ENCODE measurements at regions not wholly inside any gene's neighbourhood (a gene's known extent, or its start where the extent isn't known, plus 50 kb on each side); places are given as distances from the start of the nearest gene placed in this dataset.
"Not testable (repeated sequence)": the region's sequence is repeated elsewhere in the genome, so short reads cannot be mapped to it uniquely, and the experiment has no call there.

- Mint-ChIP-seq H3K36me3 (ENCODE audit: low read depth) (no peaks in the 10 kb centered on the region), H3K4me1 (no peaks in the 10 kb centered on the region), H3K4me3 (no peak overlapping the region), H3K9me3 (peaks cover 5% of the 10 kb centered on the region), H3K27ac (no peak overlapping the region), H3K27me3 (no peaks in the 10 kb centered on the region)
- no peak for ATAC-seq (replicated peaks)
Measured at GRCh38 chr10:105745596-105746148, 1104.6 kb downstream of the SORCS3 start.

DNA sequence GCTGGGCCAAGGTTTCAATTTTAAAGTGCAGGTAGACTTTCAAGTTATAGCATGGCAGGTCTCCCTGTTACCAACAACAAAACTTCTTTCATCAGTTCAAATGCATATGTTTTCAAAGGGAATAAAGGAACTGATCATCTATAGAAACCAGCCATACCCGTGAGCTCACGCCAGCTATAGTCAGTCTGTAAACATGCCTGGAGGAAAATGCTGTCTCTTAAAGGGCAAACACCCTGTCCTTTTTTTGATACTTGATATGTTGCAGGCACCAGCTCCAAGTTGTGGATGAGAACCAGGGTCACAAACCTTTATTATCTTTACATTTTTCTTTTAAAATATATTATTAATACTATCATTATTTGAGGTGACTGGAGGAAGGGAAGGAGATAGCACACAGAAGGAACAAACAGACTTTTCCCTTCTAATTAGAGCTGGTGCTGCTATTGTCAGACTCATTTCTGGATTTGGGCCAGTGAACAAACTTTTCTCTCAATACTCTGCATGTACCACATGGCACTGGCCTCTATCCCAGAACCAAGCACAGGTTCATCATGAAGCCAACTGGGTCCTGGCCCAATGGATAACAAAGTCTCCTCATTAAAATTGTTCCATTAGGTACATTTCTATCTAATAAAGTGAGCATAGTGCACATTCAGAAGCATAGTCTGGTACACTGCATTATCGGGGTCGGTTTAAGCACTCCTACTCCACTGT, 1102.4 kb downstream of the SORCS3 start:
- no peaks in the 10 kb centered on the region for H3K4me1 Mint-ChIP-seq
- H3K27ac Mint-ChIP-seq: no peak overlapping the region
- no peaks in the 10 kb centered on the region for H3K27me3 Mint-ChIP-seq
- no peak for ATAC-seq (replicated peaks)
- no peaks in the 10 kb centered on the region for H3K36me3 Mint-ChIP-seq (ENCODE audit: low read depth)
- H3K9me3 Mint-ChIP-seq: peaks cover 5% of the 10 kb centered on the region
- H3K4me3 Mint-ChIP-seq: no peak overlapping the region

GRCh38 chr10:105742923-105743322, 1101.8 kb downstream of the SORCS3 start:
- no peak for ATAC-seq (replicated peaks)
- Mint-ChIP-seq H3K27me3 (no peaks in the 10 kb centered on the region), H3K36me3 (ENCODE audit: low read depth) (no peaks in the 10 kb centered on the region), H3K9me3 (peaks cover 5% of the 10 kb centered on the region), H3K4me1 (no peaks in the 10 kb centered on the region), H3K4me3 (no peak overlapping the region), H3K27ac (no peak overlapping the region)

DNA sequence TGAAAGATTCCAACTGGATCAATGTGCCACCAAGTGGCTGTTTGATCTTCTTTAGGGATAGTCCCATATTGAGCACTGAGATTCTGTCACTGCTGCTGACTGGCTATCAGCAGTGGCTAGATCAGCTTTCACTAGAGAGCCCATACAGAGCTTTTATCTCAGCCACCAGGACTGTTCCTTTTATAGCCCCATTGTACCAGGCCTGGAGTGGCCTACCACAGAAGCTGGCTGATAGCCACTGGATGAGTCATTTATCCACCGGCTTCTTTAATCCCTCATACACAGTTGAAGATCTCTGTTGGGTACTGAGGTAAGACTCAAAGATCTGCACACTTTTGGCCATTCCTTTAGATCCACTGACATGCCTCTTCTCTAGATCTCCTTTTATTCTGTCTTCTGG, 1101.1 kb downstream of the SORCS3 start:
- no peak overlapping the region for H3K27ac Mint-ChIP-seq

DNA sequence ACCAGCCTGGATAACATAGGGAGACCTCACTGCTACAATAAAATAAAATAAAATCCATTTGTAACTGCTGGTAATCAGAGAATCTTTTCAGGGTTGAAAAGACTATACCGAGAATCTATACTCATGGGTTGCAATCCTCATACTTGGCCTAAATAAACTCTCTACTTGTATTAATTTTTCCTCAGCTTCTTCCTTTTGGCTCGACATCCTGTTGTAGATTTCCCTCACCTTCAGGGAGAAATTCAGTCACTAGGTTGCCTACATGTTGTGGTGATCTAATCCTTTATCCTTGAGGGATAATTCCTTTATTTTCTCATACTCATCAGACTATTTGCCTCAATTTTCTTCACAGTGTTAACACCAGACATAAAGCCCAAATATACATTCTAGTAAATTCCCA, 1093.4 kb downstream of the SORCS3 start:
- H3K27me3 Mint-ChIP-seq: no peaks in the 10 kb centered on the region
- peaks cover 3% of the 10 kb centered on the region for H3K9me3 Mint-ChIP-seq
- H3K27ac Mint-ChIP-seq: no peak overlapping the region
- ATAC-seq (replicated peaks): no peak
- H3K36me3 Mint-ChIP-seq (ENCODE audit: low read depth): no peaks in the 10 kb centered on the region
- H3K4me1 Mint-ChIP-seq: no peaks in the 10 kb centered on the region
- no peak overlapping the region for H3K4me3 Mint-ChIP-seq

More for the DNA sequence above, 1101.1 kb downstream of the SORCS3 start:
- ATAC-seq (replicated peaks): no peak
- Mint-ChIP-seq H3K27me3 (no peaks in the 10 kb centered on the region), H3K9me3 (peaks cover 5% of the 10 kb centered on the region), H3K4me3 (no peak overlapping the region), H3K36me3 (ENCODE audit: low read depth) (no peaks in the 10 kb centered on the region), H3K4me1 (no peaks in the 10 kb centered on the region)

DNA sequence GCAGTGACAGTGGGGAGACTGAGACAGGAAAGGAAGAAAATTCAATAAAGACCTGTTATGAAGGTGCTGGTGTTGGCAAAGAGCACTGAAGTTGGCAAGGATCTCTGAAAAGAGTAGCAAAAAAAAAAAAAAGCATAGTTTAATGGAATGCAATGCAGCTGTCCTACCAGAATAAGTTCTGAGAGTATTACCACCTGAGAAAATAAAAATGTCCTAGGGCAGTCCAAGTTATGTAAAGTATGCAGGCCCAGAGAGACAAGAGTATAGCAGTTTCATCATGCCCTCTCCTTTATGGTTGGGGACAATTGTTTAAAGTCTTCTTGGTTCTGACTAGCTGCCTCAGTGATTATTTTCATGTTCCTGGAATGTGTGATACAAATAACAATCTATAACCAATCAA, 1092.8 kb downstream of the SORCS3 start:
- ATAC-seq (replicated peaks): no peak
- no peaks in the 10 kb centered on the region for H3K4me1 Mint-ChIP-seq
- no peaks in the 10 kb centered on the region for H3K36me3 Mint-ChIP-seq (ENCODE audit: low read depth)
- H3K27ac Mint-ChIP-seq: no peak overlapping the region
- H3K9me3 Mint-ChIP-seq: peaks cover 3% of the 10 kb centered on the region
- H3K4me3 Mint-ChIP-seq: no peak overlapping the region
- no peaks in the 10 kb centered on the region for H3K27me3 Mint-ChIP-seq

- no peaks in the 10 kb centered on the region for H3K27me3 Mint-ChIP-seq
- no peak for ATAC-seq (replicated peaks)
- H3K36me3 Mint-ChIP-seq (ENCODE audit: low read depth): no peaks in the 10 kb centered on the region
- H3K27ac Mint-ChIP-seq: no peak overlapping the region
- H3K4me1 Mint-ChIP-seq: no peaks in the 10 kb centered on the region
- peaks cover 13% of the 10 kb centered on the region for H3K9me3 Mint-ChIP-seq
- H3K4me3 Mint-ChIP-seq: no peak overlapping the region
Measured at GRCh38 chr10:105729428-105729827, 1088.3 kb downstream of the SORCS3 start.

DNA sequence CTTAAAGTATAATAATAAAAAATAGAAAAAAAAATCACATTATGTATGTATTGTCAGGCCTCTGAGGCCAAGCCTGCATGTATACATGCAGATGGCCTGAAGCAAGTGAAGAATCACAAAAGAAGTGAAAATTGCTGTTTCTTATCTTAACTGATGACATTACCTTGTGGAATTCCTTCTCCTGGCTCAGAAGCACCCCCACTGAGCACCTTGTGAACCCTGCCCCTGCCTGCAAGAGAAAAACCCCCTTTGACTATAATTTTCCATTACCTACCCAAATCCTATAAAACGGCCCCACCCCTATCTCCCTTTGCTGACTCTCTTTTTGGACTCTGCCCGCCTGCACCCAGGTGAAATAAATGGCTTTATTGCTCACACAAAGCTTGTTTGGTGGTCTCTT, 1086.5 kb downstream of the SORCS3 start:
- not testable (repeated sequence) for H3K9me3 Mint-ChIP-seq; H3K27me3 Mint-ChIP-seq; H3K36me3 Mint-ChIP-seq (ENCODE audit: low read depth); ATAC-seq (replicated peaks); H3K27ac Mint-ChIP-seq; H3K4me1 Mint-ChIP-seq; H3K4me3 Mint-ChIP-seq

- Mint-ChIP-seq H3K4me3 (no peak overlapping the region), H3K27me3 (no peaks in the 10 kb centered on the region), H3K36me3 (ENCODE audit: low read depth) (no peaks in the 10 kb centered on the region), H3K9me3 (peaks cover 10% of the 10 kb centered on the region), H3K27ac (no peak overlapping the region), H3K4me1 (no peaks in the 10 kb centered on the region)
- no peak for ATAC-seq (replicated peaks)
Measured at GRCh38 chr10:105727131-105727530, 1086.0 kb downstream of the SORCS3 start.

DNA sequence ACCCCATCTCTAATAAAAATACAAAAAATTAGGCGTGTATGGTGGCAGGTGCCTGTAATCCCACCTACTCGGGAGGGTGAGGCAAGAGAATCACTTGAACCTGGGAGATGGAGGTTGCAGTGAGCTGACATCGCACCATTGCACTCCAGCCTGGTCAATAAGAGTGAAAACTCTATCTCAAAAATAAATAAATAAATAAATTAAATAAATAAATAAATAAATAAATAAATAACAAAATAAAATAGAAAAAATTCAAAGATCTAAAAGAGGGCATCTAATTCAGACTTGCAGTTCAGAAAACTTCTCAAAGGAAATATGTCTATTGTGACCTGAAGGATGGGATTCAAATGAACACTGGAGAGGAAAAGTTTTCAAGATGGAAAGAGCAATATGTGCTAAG, 1085.1 kb downstream of the SORCS3 start:
- no peak overlapping the region for H3K27ac Mint-ChIP-seq

DNA sequence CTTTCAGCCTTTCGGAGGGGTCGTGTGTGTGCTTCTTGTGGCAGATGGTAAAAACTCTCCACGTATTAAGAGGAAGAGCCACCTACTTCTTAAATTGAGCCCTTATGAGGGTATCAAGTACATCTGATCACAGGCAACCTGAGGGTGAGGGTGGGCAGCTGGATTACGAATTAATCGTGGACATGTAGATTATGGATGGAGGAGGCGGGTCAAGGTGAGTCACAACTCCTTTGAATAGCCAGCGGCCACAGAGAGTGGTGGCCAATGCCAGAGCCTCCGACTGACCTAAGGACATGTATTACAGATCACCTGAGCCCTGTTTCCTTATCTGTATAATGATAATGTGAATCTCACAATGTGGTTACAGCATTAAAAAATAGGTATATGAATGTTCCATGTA, 1083.9 kb downstream of the SORCS3 start:
- Mint-ChIP-seq H3K4me1 (no peaks in the 10 kb centered on the region), H3K36me3 (ENCODE audit: low read depth) (no peaks in the 10 kb centered on the region), H3K27ac (no peak overlapping the region), H3K9me3 (peaks cover 10% of the 10 kb centered on the region), H3K4me3 (no peak overlapping the region), H3K27me3 (no peaks in the 10 kb centered on the region)
- ATAC-seq (replicated peaks): no peak

More for the DNA sequence above, 1085.1 kb downstream of the SORCS3 start:
- Mint-ChIP-seq H3K4me1 (no peaks in the 10 kb centered on the region), H3K36me3 (ENCODE audit: low read depth) (no peaks in the 10 kb centered on the region), H3K27me3 (no peaks in the 10 kb centered on the region), H3K9me3 (peaks cover 10% of the 10 kb centered on the region), H3K4me3 (no peak overlapping the region)
- no peak for ATAC-seq (replicated peaks)

- Mint-ChIP-seq H3K4me3 (no peak overlapping the region), H3K4me1 (no peaks in the 10 kb centered on the region), H3K27ac (no peak overlapping the region), H3K27me3 (no peaks in the 10 kb centered on the region), H3K36me3 (ENCODE audit: low read depth) (no peaks in the 10 kb centered on the region), H3K9me3 (peaks cover 6% of the 10 kb centered on the region)
- no peak for ATAC-seq (replicated peaks)
Measured at GRCh38 chr10:105718207-105718995, 1077.3 kb downstream of the SORCS3 start.

DNA sequence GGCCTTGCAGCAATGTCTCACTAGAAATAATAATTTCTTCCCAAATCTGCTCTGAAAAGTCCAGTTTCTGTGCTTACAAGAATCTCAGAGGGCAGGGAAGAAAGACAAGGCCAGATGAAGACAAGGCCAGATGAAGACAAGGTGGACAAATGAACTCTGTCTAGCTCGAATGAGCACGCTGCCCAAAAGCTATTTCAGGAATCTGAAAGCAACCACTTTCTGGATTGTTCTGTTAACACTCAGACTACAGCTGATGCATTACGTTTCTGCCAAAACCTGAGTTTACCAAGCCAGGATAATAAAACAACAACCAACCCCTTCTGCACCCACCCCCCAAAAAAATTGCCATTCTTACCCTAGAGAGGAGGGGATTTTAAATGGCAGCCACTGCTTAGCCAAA, 1073.6 kb downstream of the SORCS3 start:
- Mint-ChIP-seq H3K36me3 (ENCODE audit: low read depth) (no peaks in the 10 kb centered on the region), H3K27me3 (no peaks in the 10 kb centered on the region), H3K4me1 (no peaks in the 10 kb centered on the region), H3K4me3 (no peak overlapping the region), H3K27ac (no peak overlapping the region), H3K9me3 (peaks cover 16% of the 10 kb centered on the region)
- ATAC-seq (replicated peaks): no peak

- no peaks in the 10 kb centered on the region for H3K36me3 Mint-ChIP-seq (ENCODE audit: low read depth)
- no peaks in the 10 kb centered on the region for H3K4me1 Mint-ChIP-seq
- peaks cover 13% of the 10 kb centered on the region for H3K9me3 Mint-ChIP-seq
- H3K4me3 Mint-ChIP-seq: no peak overlapping the region
- H3K27ac Mint-ChIP-seq: no peak overlapping the region
- ATAC-seq (replicated peaks): no peak
- H3K27me3 Mint-ChIP-seq: no peaks in the 10 kb centered on the region
Measured at GRCh38 chr10:105707603-105708002, 1066.5 kb downstream of the SORCS3 start.
